HG03159 (cell line): ENCODE measurements at regions not wholly inside any gene's neighbourhood (a gene's known extent, or its start where the extent isn't known, plus 50 kb on each side); places are given as distances from the start of the nearest gene placed in this dataset.

Experiments used
- ATAC-seq: cut with Tn5 transposase; IDR thresholded peaks from one replicate; pipeline ENCODE4 v1.9.1; 2021; ENCODE audit warnings: mild to moderate bottlenecking, moderate library complexity; ENCODE audit not compliant: unreplicated experiment

- ATAC-seq = no peak
Observed at GRCh38 chr9:99282406-99282805, 60.3 kb downstream of the SEC61B start.

GRCh38 chr9:99285965-99286364, 63.9 kb downstream of the SEC61B start:
- ATAC-seq = no peak

DNA sequence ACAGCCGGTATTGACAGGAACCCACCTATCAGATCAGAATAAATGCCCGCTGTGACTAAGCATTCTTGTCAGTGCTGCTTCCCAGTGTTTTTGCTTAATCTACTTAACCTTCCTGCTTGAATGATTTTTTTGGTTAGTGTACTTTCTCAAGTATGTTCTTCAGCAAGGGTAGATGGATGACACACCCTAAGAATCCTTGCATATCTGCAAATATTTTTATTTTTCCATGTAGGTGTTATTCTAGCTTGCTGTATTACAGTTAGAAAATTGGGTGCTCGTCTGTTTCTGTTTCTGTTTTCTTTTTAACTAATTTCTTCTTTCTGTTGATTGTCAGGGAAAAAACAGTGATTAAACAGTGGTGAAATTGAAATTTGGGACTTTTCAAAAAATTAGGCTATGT, 64.5 kb downstream of the SEC61B start:
- ATAC-seq = no peak

DNA sequence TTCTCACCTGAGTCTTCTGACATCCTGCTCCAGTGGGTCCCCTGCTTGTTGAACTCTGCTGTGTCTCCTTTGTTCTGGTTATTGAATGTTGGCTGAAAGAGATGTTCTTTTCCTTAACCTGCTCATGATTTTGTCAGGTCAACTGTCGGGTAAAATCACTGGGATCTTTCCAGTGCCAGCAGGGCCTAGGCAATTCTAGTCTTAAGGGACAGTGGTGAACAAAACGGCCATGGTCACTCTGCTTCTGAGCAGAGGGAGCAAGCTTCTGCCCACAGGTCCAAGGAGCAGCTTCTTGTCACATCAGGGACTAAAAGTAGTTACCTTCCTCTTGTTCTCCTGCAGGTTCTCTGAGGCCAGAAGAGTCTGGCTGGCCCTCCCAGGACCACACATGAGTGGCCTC, 65.6 kb downstream of the SEC61B start:
- ATAC-seq = no peak

DNA sequence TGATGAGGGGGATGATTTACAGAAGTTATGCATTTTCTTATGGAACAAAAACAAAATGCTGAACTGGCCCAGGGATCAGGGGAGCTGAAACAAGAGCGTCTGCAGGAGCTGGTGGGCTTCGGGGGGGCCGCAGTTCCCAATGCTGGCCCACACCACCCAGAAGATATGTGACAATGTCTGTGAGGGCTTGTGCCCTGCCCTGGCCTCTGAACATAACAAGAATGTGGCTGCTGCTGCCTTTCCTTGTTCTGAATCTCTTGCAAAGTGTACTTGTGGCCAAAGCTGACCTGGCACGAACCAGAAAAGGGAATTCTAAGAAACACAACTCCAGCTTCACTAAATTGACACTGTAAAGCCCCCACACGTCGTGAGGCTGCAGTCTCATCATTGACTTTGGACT, 66.7 kb downstream of the SEC61B start:
- ATAC-seq = no peak

- no peak for ATAC-seq
Observed at GRCh38 chr9:99294850-99295461, 72.9 kb downstream of the SEC61B start.

GRCh38 chr9:99296291-99296951, 74.3 kb downstream of the SEC61B start:
- ATAC-seq = no peak

- no peak for ATAC-seq
Observed at GRCh38 chr9:99298614-99299013, 76.5 kb downstream of the SEC61B start.

- ATAC-seq = no peak
Observed at GRCh38 chr9:99299211-99300102, 77.4 kb downstream of the SEC61B start.

GRCh38 chr9:99300103-99300439, 78.0 kb downstream of the SEC61B start:
- ATAC-seq = no peak

- ATAC-seq = no peak
Observed at GRCh38 chr9:99300603-99301002, 78.5 kb downstream of the SEC61B start.

DNA sequence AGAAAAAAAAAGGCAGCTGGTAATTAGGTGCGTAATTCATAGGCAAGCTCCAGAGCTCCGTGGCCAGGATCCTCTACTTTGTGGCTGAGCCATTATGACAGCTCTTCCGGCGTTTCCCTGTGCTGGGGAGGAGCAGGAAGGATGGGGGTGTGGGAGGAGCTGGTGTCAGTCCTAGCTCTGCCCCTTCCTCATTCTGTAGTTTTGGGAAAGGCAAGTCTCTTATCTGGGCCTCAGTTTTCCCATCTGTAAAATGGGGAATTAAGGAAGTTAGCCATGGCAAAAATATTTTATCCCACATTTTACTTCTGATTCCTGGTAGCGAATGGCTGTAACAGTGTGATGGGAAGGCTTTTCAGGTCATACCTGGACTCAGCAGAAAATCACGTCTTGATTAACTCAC, 81.1 kb downstream of the SEC61B start:
- no peak for ATAC-seq

GRCh38 chr9:99305124-99305523, 83.0 kb downstream of the SEC61B start:
- no peak for ATAC-seq

DNA sequence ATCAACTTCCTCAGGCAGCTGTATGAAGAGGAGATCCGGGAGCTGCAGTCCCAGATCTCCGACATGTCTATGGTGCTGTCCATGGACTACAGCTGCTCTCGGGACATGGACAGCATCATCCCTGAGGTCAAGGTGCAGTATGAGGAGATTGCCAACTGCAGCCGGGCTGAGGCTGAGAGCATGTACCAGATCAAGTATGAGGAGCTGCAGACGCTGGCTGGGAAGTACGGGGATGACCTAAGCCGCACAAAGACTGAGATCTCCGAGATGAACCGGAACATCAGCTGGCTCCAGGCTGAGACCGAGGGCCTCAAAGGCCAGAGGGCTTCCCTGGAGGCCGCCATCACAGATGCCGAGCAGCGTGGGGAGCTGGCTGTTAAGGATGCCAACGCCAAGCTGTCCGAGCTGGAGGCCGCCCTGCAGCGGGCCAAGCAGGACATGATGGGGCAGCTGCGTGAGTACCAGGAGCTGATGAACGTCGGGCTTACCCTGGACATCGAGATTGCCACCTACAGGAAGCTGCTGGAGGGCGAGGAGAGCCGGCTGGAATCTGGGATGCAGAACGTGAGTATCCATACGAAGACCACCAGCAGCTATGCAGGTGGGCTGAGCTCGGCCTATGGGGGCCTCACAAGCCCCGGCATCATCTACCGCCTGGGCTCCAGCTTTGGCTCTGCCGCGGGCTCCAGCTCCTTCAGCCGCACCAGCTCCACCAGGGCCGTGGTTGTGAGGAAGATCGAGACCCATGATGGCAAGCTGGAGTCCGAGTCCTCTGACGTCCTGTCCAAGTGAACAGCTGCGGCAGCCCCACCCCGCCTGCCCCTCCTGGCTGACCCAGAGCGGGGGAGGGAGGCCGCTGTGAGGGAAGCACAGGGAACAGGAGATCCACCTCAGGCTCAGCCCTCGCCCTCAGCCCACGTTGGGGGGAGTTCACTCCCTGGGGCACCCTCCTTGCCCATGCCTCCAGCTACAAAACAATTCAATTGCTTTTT, 84.0 kb downstream of the SEC61B start:
- no peak for ATAC-seq

DNA sequence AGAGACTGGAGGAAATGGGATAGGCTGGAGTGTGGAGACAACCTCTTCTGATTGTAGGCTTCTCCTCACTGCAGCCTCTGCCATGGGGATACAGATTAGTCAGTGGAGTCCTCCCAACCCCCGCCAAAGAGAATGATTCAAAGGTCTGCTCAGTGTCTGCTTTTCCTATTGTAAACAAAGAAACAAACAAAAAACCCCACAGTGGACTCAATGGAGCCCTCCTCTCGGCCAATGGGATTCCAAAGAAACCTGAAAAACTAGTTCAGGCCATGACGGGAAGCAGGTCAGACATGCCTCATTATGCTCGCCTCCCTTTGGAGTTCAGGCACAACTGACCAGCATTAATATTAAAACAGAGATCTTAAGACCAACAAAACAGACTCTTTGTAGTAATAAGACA, 85.8 kb downstream of the SEC61B start:
- ATAC-seq = no peak

- ATAC-seq = no peak
Observed at GRCh38 chr9:99309141-99309939, 87.3 kb downstream of the SEC61B start.

DNA sequence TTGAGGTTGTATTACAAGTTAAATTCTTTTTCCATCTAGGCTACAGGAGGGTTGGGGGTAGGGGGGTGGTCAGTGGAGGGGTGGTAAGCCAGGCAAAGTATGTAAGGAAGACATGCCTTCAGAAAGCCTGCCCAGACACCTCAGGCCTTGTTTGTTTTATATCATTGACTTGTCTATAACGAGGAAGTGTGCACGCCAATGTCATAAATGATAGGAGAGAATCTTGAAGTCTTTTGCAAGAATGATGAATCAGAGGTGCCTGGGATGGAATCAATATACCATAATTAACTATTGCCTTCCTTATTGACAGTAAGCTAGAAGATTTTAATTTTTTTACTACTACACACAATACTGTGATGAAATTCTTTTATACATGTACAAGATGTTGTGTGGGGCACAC, 90.7 kb downstream of the SEC61B start:
- no peak for ATAC-seq

DNA sequence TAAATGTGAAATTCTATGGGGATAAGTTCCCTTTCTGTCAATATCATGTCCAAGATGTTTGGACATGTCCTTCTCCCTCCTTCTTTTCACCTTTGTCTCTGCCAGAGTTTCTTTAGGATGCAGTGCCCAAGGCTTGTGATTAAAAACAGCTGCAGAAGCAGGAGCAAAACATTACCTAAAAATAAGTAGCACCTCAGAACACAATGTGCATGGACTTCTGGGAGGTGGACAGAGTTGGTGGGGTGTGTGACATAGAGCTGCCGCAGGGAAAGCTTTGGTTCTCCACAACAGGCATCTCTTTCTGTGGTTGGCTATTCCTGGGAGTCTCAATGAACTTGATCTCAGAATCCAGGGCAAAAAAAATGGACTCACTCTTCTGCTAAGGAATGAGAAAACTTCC, 97.0 kb downstream of the SEC61B start:
- ATAC-seq = no peak

GRCh38 chr9:99322299-99322698, 100.2 kb downstream of the SEC61B start:
- no peak for ATAC-seq
